Stimulated activated CD8-positive, alpha-beta memory T cell treated with anti-CD3 and anti-CD28 coated beads, Interleukin-15, amount 100 ng/mL, for 48 hours (primary cell): ENCODE measurements at regions not wholly inside any gene's neighbourhood (a gene's known extent, or its start where the extent isn't known, plus 50 kb on each side); places are given as distances from the start of the nearest gene placed in this dataset.
"Not testable (repeated sequence)": the region's sequence is repeated elsewhere in the genome, so short reads cannot be mapped to it uniquely, and the experiment has no call there.

ENCODE experiments used
- DNase-seq, 2 donors: peaks; one replicate each; pipeline ENCODE4 v3.0.0-alpha.2; 2020; ENCODE audit warnings: low read depth in 2 of 2

- DNase-seq = no peak
These were observed 481.2 kb upstream of the DIPK2B start for GRCh38 chrX:45681891-45682290.

GRCh38 chrX:45669715-45670340 lies 469.2 kb upstream of the DIPK2B start:
- DNase-seq = no peak

- no peak for DNase-seq
These were observed 468.2 kb upstream of the DIPK2B start for GRCh38 chrX:45668686-45669443.

GRCh38 chrX:45667666-45668065 lies 467.0 kb upstream of the DIPK2B start:
- no peak for DNase-seq

- no peak for DNase-seq
These were observed 464.1 kb upstream of the DIPK2B start for GRCh38 chrX:45664727-45665290.

- no peak for DNase-seq
These were observed 459.8 kb upstream of the DIPK2B start for GRCh38 chrX:45660477-45660876.

- DNase-seq = no peak
These were observed 432.7 kb upstream of the DIPK2B start for GRCh38 chrX:45633419-45633818.

GRCh38 chrX:45632506-45632905 lies 431.8 kb upstream of the DIPK2B start:
- no peak for DNase-seq

GRCh38 chrX:45630078-45630477 lies 429.4 kb upstream of the DIPK2B start:
- DNase-seq = no peak

GRCh38 chrX:45628041-45628440 lies 427.4 kb upstream of the DIPK2B start:
- no peak for DNase-seq

- DNase-seq = no peak
These were observed 422.6 kb upstream of the DIPK2B start for GRCh38 chrX:45623266-45623665.

GRCh38 chrX:45622538-45622937 lies 421.9 kb upstream of the DIPK2B start:
- no peak for DNase-seq

GRCh38 chrX:45622042-45622423 lies 421.4 kb upstream of the DIPK2B start:
- DNase-seq = no peak

GRCh38 chrX:45621376-45622041 lies 420.8 kb upstream of the DIPK2B start:
- DNase-seq = peak; percentile 2 to 8

- DNase-seq = no peak
These were observed 418.6 kb upstream of the DIPK2B start for GRCh38 chrX:45619290-45619689.

GRCh38 chrX:45615591-45615990 lies 414.9 kb upstream of the DIPK2B start:
- not testable (repeated sequence) for DNase-seq

GRCh38 chrX:45614853-45615252 lies 414.2 kb upstream of the DIPK2B start:
- no peak for DNase-seq

- no peak for DNase-seq
These were observed 401.5 kb upstream of the DIPK2B start for GRCh38 chrX:45602151-45602550.

GRCh38 chrX:45601052-45601451 lies 400.4 kb upstream of the DIPK2B start:
- no peak for DNase-seq

GRCh38 chrX:45598861-45599260 lies 398.2 kb upstream of the DIPK2B start:
- DNase-seq = no peak

- DNase-seq = no peak
These were observed 395.6 kb upstream of the DIPK2B start for GRCh38 chrX:45596188-45596808.

GRCh38 chrX:45592101-45592500 lies 391.4 kb upstream of the DIPK2B start:
- DNase-seq = no peak
